ENCODE measurements at regions not wholly inside any gene's neighbourhood (a gene's known extent, or its start where the extent isn't known, plus 50 kb on each side); places are given as distances from the start of the nearest gene placed in this dataset.
A peak's percentile ranks its signal among the peaks of the same experiment; 100 is the strongest.
"Not testable (repeated sequence)": the region's sequence is repeated elsewhere in the genome, so short reads cannot be mapped to it uniquely, and the experiment has no call there.

- DNase-seq: no peak
Observed at GRCh38 chr11:79503028-79503427, 62.2 kb upstream of the TENM4 start.

GRCh38 chr11:79501707-79502106 lies 60.9 kb upstream of the TENM4 start:
- DNase-seq: no peak

DNA sequence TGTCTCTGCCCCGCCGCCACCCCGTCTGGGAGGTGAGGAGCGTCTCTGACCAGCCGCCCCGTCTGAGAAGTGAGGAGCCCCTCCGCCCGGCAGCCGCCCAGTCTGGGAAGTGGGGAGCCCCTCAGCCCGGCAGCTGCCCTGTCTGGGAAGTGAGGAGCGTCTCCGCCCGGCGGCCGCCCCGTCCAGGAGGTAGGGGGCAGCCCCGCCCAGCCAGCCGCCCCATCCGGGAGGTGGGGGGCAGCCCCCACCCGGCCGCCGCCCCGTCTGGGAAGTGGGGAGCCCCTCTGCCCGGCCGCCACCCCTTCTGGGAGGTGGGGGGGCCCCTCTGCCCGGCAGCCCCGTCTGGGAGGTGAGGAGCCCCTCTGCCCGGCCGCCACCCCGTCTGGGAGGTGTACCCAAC lies 59.1 kb upstream of the TENM4 start:
- not testable (repeated sequence) for DNase-seq

DNA sequence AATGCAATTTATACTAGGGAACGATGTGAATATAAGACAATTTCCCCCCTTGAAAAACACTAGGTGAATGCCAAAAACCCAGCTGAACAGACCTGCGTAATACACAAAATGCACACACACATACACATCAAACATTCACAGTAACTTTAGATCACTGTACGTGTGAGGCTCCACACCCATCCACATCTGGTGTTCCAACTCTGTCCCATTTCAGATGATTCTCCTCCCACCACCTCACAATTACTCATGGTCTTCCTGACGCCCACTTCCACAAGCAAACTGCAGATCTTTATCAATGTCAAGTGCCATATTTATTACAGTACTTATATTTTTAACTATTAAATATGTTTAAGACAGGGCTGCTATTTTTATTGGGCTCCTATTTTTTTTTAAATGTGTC lies 57.8 kb upstream of the TENM4 start:
- no peak for DNase-seq

GRCh38 chr11:79493555-79494171 lies 52.8 kb upstream of the TENM4 start:
- DNase-seq: peak; percentile 33

GRCh38 chr11:79492008-79492407 lies 51.2 kb upstream of the TENM4 start:
- DNase-seq: no peak
